Upper lobe of left lung (tissue), 4 donors: ENCODE measurements at regions not wholly inside any gene's neighbourhood (a gene's known extent, or its start where the extent isn't known, plus 50 kb on each side); places are given as distances from the start of the nearest gene placed in this dataset.

Experiments
- POLR2AphosphoS5 ChIP-seq, 2 donors: sonication (generic); formaldehyde crosslinking; IDR thresholded peaks; one replicate each; pipeline ENCODE4 v1.5.1; 2017; ENCODE audit warnings: antibody characterized with exemption in 2 of 2
- TF ChIP-seq, protein P1 (sequence below), 6 experiments: fragments of 450-650 bp in 4 of 6; fragments of 200-600 bp in 2 of 6; sonication (generic) in 2 of 6; IDR thresholded peaks; one replicate each; pipeline ENCODE4 v1.5.1; 2016 to 2019; ENCODE audit warnings: antibody characterized with exemption in 6 of 6

GRCh38 chr20:57092112-57092899, 174.1 kb downstream of the BMP7 start:
- TF ChIP-seq, protein P1, sequence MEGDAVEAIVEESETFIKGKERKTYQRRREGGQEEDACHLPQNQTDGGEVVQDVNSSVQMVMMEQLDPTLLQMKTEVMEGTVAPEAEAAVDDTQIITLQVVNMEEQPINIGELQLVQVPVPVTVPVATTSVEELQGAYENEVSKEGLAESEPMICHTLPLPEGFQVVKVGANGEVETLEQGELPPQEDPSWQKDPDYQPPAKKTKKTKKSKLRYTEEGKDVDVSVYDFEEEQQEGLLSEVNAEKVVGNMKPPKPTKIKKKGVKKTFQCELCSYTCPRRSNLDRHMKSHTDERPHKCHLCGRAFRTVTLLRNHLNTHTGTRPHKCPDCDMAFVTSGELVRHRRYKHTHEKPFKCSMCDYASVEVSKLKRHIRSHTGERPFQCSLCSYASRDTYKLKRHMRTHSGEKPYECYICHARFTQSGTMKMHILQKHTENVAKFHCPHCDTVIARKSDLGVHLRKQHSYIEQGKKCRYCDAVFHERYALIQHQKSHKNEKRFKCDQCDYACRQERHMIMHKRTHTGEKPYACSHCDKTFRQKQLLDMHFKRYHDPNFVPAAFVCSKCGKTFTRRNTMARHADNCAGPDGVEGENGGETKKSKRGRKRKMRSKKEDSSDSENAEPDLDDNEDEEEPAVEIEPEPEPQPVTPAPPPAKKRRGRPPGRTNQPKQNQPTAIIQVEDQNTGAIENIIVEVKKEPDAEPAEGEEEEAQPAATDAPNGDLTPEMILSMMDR (IDR thresholded peaks at IDR 0.05): peak; percentile 51 to 87 (median 72)
- no peak for TF ChIP-seq POLR2AphosphoS5 (IDR thresholded peaks at IDR 0.05)
